Endothelial cell of umbilical vein (primary cell): ENCODE measurements at regions not wholly inside any gene's neighbourhood (a gene's known extent, or its start where the extent isn't known, plus 50 kb on each side); places are given as distances from the start of the nearest gene placed in this dataset.

Experiments
- EZH2 ChIP-seq: IDR thresholded peaks from 2 replicates; pipeline ENCODE4 v1.6.1; 2012; ENCODE audit warnings: borderline replicate concordance, low read depth, mild to moderate bottlenecking, moderate library complexity, low read length, inconsistent platforms; ENCODE audit not compliant: severe bottlenecking
- JUN ChIP-seq: IDR thresholded peaks from 2 replicates; pipeline ENCODE4 v1.6.1; 2011; ENCODE audit warnings: borderline replicate concordance, low read depth; ENCODE audit not compliant: insufficient read length, insufficient read depth
- POLR2A ChIP-seq: IDR thresholded peaks from 2 replicates; pipeline ENCODE4 v1.6.1; 2012; ENCODE audit warnings: low read depth, mild to moderate bottlenecking, control low read depth, low read length
- POLR2AphosphoS5 ChIP-seq: IDR thresholded peaks from 2 replicates; pipeline ENCODE4 v1.6.1; 2012; ENCODE audit warnings: low read depth, mild to moderate bottlenecking, control low read depth, low read length, moderate library complexity; ENCODE audit not compliant: insufficient read depth
- TF ChIP-seq, protein P1 (sequence below), 2 donors: IDR thresholded peaks; 1 replicate in 1 of 2; 2 replicates in 1 of 2; pipeline ENCODE4 v1.5.1; 2011; ENCODE audit warnings: low read length in 2 of 2, mild to moderate bottlenecking in 2 of 2, moderate library complexity in 2 of 2, control low read depth in 1 of 2, inconsistent platforms in 1 of 2, low read depth in 1 of 2; ENCODE audit not compliant: insufficient read depth in 1 of 2; ENCODE audit errors: extremely low read depth in 1 of 2

DNA sequence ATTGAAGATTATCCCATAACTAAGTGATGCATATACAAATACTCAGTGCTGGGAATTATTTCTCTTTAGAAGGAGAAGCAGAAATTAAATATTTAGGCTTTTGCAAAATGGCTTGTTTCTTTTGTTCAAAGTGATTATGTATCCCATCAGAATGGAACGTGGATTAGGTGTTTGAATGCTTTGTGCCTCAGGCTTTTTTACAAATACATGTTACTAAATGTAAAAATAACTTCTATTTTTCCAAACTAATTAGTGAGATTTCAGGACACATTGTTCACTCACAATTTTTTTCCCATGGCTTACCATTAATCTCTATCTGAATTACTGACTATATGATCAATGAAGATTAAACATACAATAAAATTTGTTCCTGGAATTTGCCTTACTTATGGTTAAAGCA, 925.9 kb upstream of the CITED2 start:
- TF ChIP-seq, protein P1, sequence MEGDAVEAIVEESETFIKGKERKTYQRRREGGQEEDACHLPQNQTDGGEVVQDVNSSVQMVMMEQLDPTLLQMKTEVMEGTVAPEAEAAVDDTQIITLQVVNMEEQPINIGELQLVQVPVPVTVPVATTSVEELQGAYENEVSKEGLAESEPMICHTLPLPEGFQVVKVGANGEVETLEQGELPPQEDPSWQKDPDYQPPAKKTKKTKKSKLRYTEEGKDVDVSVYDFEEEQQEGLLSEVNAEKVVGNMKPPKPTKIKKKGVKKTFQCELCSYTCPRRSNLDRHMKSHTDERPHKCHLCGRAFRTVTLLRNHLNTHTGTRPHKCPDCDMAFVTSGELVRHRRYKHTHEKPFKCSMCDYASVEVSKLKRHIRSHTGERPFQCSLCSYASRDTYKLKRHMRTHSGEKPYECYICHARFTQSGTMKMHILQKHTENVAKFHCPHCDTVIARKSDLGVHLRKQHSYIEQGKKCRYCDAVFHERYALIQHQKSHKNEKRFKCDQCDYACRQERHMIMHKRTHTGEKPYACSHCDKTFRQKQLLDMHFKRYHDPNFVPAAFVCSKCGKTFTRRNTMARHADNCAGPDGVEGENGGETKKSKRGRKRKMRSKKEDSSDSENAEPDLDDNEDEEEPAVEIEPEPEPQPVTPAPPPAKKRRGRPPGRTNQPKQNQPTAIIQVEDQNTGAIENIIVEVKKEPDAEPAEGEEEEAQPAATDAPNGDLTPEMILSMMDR (IDR thresholded peaks at IDR 0.05; ENCODE audit: extremely low read depth in 1 of 2, insufficient read depth in 1 of 2, low read depth in 1 of 2, low read length in 2 of 2) = no peak
- TF ChIP-seq POLR2A (no peak), JUN (no peak), EZH2 (no peak), POLR2AphosphoS5 (no peak)
